GM12865 (cell line): ENCODE measurements at regions not wholly inside any gene's neighbourhood (a gene's known extent, or its start where the extent isn't known, plus 50 kb on each side); places are given as distances from the start of the nearest gene placed in this dataset.

Source experiments
- DNase-seq: peaks from one replicate; pipeline ENCODE4 v3.0.0; 2010; ENCODE audit warnings: low read depth
- H3K4me3 ChIP-seq: 2 replicates; pipeline ENCODE4 v1.5.1; 2011; ENCODE audit warnings: mild to moderate bottlenecking, low read depth, low read length, control low read depth
- TF ChIP-seq, protein P1 (sequence below): IDR thresholded peaks from 2 replicates; pipeline ENCODE4 v1.5.1; 2011; ENCODE audit warnings: low read length, control low read depth, low read depth, inconsistent platforms; ENCODE audit not compliant: insufficient read depth; ENCODE audit errors: missing control alignments

DNA sequence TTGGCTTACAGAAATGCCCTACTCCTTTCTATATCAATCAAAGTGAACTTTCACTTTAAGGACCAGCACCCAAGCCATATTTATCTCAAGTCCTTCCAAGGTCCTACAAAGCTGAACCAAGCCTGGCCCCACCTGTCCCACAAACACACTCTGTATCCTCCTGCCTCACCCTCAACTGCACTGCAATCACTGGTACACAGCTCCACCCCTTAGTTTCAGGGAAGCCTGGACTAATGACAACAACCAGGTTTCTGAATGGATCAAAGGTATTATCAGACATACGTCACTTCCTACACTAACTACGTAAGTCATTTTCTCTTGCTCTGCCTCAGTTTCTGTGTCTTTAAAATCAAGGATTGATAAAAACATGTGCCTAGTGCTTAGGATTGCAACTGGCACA is 205.6 kb upstream of the HS3ST1 start:
- H3K4me3 ChIP-seq = no peak overlapping the region
- DNase-seq = no peak
- TF ChIP-seq, protein P1, sequence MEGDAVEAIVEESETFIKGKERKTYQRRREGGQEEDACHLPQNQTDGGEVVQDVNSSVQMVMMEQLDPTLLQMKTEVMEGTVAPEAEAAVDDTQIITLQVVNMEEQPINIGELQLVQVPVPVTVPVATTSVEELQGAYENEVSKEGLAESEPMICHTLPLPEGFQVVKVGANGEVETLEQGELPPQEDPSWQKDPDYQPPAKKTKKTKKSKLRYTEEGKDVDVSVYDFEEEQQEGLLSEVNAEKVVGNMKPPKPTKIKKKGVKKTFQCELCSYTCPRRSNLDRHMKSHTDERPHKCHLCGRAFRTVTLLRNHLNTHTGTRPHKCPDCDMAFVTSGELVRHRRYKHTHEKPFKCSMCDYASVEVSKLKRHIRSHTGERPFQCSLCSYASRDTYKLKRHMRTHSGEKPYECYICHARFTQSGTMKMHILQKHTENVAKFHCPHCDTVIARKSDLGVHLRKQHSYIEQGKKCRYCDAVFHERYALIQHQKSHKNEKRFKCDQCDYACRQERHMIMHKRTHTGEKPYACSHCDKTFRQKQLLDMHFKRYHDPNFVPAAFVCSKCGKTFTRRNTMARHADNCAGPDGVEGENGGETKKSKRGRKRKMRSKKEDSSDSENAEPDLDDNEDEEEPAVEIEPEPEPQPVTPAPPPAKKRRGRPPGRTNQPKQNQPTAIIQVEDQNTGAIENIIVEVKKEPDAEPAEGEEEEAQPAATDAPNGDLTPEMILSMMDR = no peak

DNA sequence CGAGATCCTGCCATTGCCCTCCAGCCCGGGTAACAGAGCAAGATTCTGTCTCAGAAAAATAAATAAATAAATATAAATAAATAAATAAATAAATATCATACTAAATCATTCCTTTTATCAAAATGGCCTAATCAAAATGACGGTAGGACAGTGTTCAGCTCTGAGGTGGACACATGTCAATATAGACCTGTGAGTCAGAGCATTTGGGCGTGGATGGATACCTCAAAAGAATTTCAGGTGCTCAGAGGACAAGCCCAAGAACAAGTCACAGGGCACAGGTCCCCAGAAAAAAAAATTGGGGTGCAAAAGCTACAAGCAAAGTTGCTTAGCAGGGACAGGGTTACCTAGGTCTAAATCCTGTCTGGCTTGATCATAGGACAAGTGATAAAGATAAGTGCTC is 204.7 kb upstream of the HS3ST1 start:
- DNase-seq = no peak
- no peak overlapping the region for H3K4me3 ChIP-seq
- TF ChIP-seq, protein P1 = no peak

DNA sequence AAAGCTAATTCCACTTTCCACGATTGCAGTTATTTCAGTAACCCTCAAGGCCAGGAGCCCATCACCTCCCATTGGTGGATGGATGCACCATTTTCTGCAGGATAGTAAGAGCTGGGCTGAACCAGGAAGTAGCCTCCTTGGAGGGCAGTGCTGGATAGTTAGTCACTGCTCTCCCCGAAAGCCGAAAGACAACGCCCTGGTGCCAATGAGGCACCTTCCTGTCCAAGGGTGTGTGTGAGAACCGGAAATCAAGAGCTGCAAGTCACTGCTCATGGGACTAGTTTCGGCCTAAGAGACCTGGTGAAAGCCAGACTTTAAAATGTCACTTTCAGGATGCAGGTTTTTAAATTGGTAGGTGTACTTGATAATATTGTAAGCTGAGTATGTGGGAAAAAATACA is 203.8 kb upstream of the HS3ST1 start:
- no peak overlapping the region for H3K4me3 ChIP-seq
- peak; percentile 56 for DNase-seq
- TF ChIP-seq, protein P1 = no peak

DNA sequence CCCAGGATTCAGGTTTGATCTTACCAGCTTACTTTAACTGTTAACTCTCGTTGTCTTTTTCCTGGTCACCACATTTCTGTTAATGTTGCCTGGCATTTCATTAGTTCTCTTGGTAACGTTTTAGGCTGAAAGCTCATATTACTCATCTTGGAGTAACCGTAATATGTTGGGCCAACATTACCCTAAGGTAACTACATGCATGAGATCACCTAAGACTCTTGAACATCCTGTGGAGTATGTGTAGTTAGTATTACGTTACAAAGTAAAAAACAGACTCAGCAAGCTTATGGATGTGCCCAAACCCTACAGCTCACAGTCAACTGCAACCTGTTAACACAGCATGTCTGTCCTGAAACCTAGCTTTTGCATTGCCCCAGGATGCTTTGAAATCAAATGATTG is 203.3 kb upstream of the HS3ST1 start:
- TF ChIP-seq, protein P1 = no peak
- no peak for DNase-seq
- no peak overlapping the region for H3K4me3 ChIP-seq

DNA sequence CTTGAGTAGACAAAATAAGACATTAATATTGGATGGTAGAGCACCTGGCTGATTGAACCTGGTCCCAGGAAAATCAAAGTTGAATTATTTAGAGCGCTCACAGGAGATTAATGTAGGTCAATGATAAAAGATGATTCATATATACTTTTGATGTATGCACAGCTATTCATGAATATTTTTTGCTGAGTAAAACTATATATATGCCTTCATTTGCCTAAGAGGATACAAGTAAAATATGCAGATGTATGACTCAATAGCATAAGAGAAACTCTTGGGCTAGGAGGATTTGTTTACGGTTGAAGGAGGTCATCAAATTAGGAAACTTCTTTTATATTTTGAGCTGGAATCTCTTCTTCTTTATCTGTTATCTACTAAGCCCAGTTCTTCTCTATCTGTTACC is 202.7 kb upstream of the HS3ST1 start:
- DNase-seq = no peak
- H3K4me3 ChIP-seq = no peak overlapping the region
- TF ChIP-seq, protein P1 = no peak

DNA sequence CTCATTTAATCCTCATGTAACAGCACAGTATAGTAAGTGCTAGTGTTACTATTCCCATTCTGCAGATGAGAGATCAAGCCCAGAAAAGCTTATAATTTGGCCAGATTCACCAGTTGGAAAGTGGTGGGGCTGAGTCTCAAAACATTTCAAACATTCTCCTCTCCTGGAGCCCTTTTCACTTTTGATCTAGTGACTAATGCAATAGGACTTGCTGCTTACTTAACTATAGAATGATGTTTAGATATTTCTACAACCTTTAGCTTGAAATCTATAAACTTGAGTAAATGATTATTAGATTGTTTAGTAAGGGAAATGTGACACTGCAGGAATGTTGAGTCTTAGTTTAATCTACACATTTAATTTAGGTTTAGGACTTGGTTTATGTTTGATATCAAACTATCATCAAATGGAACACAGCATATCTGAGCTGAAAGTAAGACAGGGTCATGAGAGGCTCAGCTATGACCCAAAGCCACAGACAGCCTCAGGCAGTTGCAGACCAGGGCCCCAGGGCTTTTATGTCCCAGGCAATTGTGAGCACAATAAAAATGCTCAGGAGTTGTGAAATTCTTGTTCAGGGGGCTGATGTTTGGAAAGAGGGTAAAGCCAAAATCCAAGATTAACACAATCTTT is 199.5 kb upstream of the HS3ST1 start:
- TF ChIP-seq, protein P1 = no peak
- no peak overlapping the region for H3K4me3 ChIP-seq
- DNase-seq = no peak

DNA sequence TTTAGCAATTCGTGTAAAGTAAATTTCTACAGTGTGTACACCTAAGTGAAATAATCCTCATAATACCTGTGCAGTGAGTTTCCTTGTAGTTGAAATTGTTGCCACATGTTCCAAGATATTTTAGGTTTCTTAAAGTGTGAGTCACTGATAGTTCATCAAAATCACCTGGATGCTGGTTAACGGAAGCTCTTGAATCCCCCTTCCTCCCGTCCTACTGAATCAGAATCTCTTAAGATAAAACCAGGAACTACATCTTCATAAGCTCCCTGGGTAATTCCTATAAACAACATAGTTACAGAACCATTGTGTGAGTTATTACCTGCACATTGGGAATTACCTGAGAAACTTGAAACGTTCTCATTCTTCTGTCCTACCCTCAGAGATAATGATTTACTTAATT is 197.4 kb upstream of the HS3ST1 start:
- no peak overlapping the region for H3K4me3 ChIP-seq
- no peak for DNase-seq
- TF ChIP-seq, protein P1 = no peak
